Thyroid gland (tissue), 4 donors: ENCODE measurements at regions not wholly inside any gene's neighbourhood (a gene's known extent, or its start where the extent isn't known, plus 50 kb on each side); places are given as distances from the start of the nearest gene placed in this dataset.
"Not testable (repeated sequence)": the region's sequence is repeated elsewhere in the genome, so short reads cannot be mapped to it uniquely, and the experiment has no call there.

ENCODE experiments used
- DNase-seq, 2 donors: peaks; one replicate each; pipeline ENCODE4 v3.0.0-alpha.2; 2019
- H3K27ac ChIP-seq, 3 donors: fragments of 200-600 bp; sonication (generic); 1 replicate in 2 of 3; 2 replicates in 1 of 3; pipeline ENCODE4 v1.5.1; 2016 to 2019; ENCODE audit warnings: mild to moderate bottlenecking in 1 of 3, moderate library complexity in 1 of 3
- H3K27me3 ChIP-seq: fragments of 200-600 bp; sonication (generic); one replicate; pipeline ENCODE4 v1.5.1; 2019
- H3K36me3 ChIP-seq, 2 donors: fragments of 200-600 bp; sonication (generic); one replicate each; pipeline ENCODE4 v1.5.1; 2016 to 2019
- H3K4me1 ChIP-seq, 2 donors: fragments of 200-600 bp; sonication (generic); one replicate each; pipeline ENCODE4 v1.5.1; 2017 to 2019
- H3K4me3 ChIP-seq, 3 donors: fragments of 200-600 bp; sonication (generic); replicated peaks in 1 of 3; 1 replicate in 2 of 3; 2 replicates in 1 of 3; pipeline ENCODE4 v1.5.1; 2016; ENCODE audit warnings: mild to moderate bottlenecking in 1 of 3
- H3K9me3 ChIP-seq: fragments of 200-600 bp; sonication (generic); one replicate; pipeline ENCODE4 v1.5.1; 2017
- WGBS, 2 donors: methylation state at CpG; one replicate each; pipeline ENCODE4 v1.1.5; 2017; 5-methylcytosine and 5-hydroxymethylcytosine counted together
- intact Hi-C: fragments of 100-400 bp; cut with DNase I; formaldehyde crosslinking; loops from one replicate; pipeline ENCODE4 v1.15.1; 2023

- DNase-seq, H3K27me3 ChIP-seq, H3K4me1 ChIP-seq, intact Hi-C loops, H3K36me3 ChIP-seq, H3K4me3 ChIP-seq, H3K27ac ChIP-seq, H3K9me3 ChIP-seq: not testable (repeated sequence)
- 57 to 61% methylated on average over 2 to 3 of the region's 4 CpGs for WGBS, 2 donors
Measured at GRCh38 chr1:120273363-120273762, 97.0 kb upstream of the SEC22B start.

DNA sequence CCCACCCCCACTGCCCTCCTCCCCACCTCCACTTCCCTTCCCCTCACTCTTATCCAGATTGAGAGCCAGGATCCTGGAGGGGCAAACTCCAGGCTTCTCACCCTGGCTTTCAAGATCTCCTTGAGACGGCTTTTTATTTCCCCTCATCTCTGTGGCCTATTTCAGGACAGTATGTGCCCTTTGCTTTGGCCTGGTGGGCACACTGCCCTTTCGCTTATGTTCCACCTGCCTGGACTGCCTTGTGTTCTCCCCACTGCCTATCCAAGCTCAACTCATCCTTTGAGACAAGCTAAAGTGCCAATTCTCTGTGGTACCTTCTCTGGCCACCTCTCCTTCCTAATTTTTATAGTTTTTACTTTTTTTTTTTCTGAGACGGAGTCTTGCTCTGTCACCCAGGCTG, 95.9 kb upstream of the SEC22B start:
- H3K27ac ChIP-seq, H3K4me3 ChIP-seq, H3K36me3 ChIP-seq, intact Hi-C loops, H3K27me3 ChIP-seq, DNase-seq, H3K9me3 ChIP-seq, H3K4me1 ChIP-seq: not testable (repeated sequence)
- WGBS, 2 donors: no CpG with 5 or more reads among the region's 3 CpGs

DNA sequence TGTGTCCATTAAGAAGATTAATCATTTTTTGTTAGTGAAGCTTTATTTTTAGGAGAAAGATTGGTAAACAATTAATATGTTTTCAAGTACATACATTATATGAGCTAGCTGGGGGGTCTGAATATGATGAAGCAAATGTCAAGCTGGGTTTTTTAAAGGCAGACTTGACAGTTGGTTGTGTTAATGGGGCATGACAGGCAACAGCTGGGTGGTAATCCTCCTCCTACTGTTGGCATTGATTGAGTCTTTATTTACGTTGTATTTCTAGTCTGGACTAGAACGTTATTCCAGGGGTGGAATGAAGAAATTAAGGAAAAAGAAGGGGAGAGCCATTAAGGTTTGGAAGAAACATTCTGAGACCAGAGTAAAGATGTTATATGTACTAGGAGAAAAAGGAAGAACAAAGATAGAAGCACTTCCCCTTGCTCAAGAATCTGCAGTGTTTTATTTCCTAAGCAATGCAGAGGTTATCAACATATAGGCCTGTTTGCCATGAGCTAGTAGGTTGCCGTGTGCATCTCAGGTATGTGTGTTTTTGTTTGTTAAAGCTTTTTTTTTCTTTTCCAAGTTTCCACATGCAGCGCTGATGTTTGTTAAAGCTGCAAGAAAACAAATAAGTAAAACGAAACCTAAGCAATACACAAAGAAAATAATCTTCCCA, 95.4 kb upstream of the SEC22B start:
- H3K4me1 ChIP-seq, DNase-seq, intact Hi-C loops, H3K9me3 ChIP-seq, H3K27me3 ChIP-seq, H3K36me3 ChIP-seq, H3K4me3 ChIP-seq, H3K27ac ChIP-seq: not testable (repeated sequence)
- no CpG with 5 or more reads among the region's 5 CpGs for WGBS, 2 donors

DNA sequence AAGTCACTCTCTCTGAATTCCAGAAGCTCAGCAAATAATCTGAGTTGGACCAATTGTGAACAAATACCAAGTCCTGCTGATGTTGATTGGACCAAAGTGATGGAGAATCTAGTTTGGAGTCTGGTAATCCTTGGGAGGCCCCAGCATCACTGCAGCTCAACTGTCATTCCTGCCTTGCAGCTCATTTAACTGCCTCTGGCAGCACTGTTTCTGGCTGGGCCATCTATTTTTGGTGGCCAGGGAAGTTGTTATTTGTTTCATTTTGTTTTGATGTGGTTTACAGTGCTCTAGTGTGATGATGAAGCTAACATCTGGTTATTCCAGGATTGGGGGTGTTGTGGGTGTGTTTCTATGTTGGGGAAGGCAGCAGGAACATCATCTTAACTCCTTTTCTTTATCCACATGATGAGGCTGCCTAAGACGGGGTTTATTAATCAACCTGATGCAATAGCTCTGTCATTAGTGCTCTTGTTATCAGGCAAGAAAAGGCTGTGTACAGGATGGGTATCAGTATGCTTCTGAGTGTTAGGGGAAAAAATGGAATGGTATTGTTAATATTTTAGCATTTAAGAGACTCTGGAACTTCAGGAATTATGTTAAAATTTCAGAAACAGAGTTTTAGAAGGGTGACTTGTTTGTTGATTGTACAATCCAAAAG, 91.7 kb upstream of the SEC22B start:
- H3K36me3 ChIP-seq, DNase-seq, H3K9me3 ChIP-seq, H3K4me3 ChIP-seq, intact Hi-C loops, H3K27me3 ChIP-seq, H3K27ac ChIP-seq, H3K4me1 ChIP-seq: not testable (repeated sequence)
- no CpG with 5 or more reads among the region's 1 CpG for WGBS, 2 donors

GRCh38 chr1:120264564-120264963, 88.2 kb upstream of the SEC22B start:
- H3K9me3 ChIP-seq, H3K27ac ChIP-seq, intact Hi-C loops, H3K4me1 ChIP-seq, H3K4me3 ChIP-seq, H3K27me3 ChIP-seq, H3K36me3 ChIP-seq, DNase-seq: not testable (repeated sequence)
- WGBS, 2 donors: 97% methylated on average over 6 of the region's 6 CpGs; no CpG with 5 or more reads in 1 of the 2 donors

GRCh38 chr1:120262791-120263751, 86.8 kb upstream of the SEC22B start:
- H3K4me1 ChIP-seq, H3K36me3 ChIP-seq, intact Hi-C loops, H3K27ac ChIP-seq, H3K4me3 ChIP-seq, DNase-seq, H3K27me3 ChIP-seq, H3K9me3 ChIP-seq: not testable (repeated sequence)
- no CpG with 5 or more reads among the region's 4 CpGs for WGBS, 2 donors

GRCh38 chr1:120257778-120258105, 81.4 kb upstream of the SEC22B start:
- WGBS, 2 donors: 4 to 13% methylated on average over 2 of the region's 2 CpGs
- DNase-seq, H3K9me3 ChIP-seq, H3K27ac ChIP-seq, H3K36me3 ChIP-seq, H3K27me3 ChIP-seq, H3K4me1 ChIP-seq, intact Hi-C loops, H3K4me3 ChIP-seq: not testable (repeated sequence)

- intact Hi-C loops: not testable (repeated sequence)
- WGBS, 2 donors: no CpG with 5 or more reads among the region's 6 CpGs
Measured at GRCh38 chr1:120257064-120257777, 80.9 kb upstream of the SEC22B start.

GRCh38 chr1:120250756-120251155, 74.4 kb upstream of the SEC22B start:
- intact Hi-C loops, H3K27ac ChIP-seq, H3K4me3 ChIP-seq, H3K27me3 ChIP-seq, DNase-seq, H3K9me3 ChIP-seq, H3K4me1 ChIP-seq, H3K36me3 ChIP-seq: not testable (repeated sequence)
- no CpG with 5 or more reads among the region's 2 CpGs for whole genome bisulfite sequencing, 2 donors

More at GRCh38 chr1:120257064-120257777, 80.9 kb upstream of the SEC22B start:
- H3K27ac ChIP-seq, H3K36me3 ChIP-seq, H3K4me1 ChIP-seq, H3K4me3 ChIP-seq, DNase-seq, H3K27me3 ChIP-seq, H3K9me3 ChIP-seq: not testable (repeated sequence)

- no CpG with 5 or more reads among the region's 7 CpGs for WGBS, 2 donors
- intact Hi-C loops, DNase-seq, H3K36me3 ChIP-seq, H3K9me3 ChIP-seq, H3K4me1 ChIP-seq, H3K4me3 ChIP-seq, H3K27me3 ChIP-seq, H3K27ac ChIP-seq: not testable (repeated sequence)
Measured at GRCh38 chr1:120248726-120249427, 72.6 kb upstream of the SEC22B start.

- no CpG with 5 or more reads among the region's 2 CpGs for WGBS, 2 donors
- H3K4me3 ChIP-seq, H3K27ac ChIP-seq, intact Hi-C loops, H3K4me1 ChIP-seq, H3K9me3 ChIP-seq, DNase-seq, H3K36me3 ChIP-seq, H3K27me3 ChIP-seq: not testable (repeated sequence)
Measured at GRCh38 chr1:120248203-120248602, 71.9 kb upstream of the SEC22B start.

- H3K4me1 ChIP-seq, H3K4me3 ChIP-seq, H3K9me3 ChIP-seq, H3K36me3 ChIP-seq, intact Hi-C loops, H3K27me3 ChIP-seq, H3K27ac ChIP-seq, DNase-seq: not testable (repeated sequence)
- 15 to 27% methylated on average over 1 of the region's 6 CpGs for WGBS, 2 donors
Measured at GRCh38 chr1:120243867-120244266, 67.5 kb upstream of the SEC22B start.
